ENCODE measurements at regions not wholly inside any gene's neighbourhood (a gene's known extent, or its start where the extent isn't known, plus 50 kb on each side); places are given as distances from the start of the nearest gene placed in this dataset.

DNA sequence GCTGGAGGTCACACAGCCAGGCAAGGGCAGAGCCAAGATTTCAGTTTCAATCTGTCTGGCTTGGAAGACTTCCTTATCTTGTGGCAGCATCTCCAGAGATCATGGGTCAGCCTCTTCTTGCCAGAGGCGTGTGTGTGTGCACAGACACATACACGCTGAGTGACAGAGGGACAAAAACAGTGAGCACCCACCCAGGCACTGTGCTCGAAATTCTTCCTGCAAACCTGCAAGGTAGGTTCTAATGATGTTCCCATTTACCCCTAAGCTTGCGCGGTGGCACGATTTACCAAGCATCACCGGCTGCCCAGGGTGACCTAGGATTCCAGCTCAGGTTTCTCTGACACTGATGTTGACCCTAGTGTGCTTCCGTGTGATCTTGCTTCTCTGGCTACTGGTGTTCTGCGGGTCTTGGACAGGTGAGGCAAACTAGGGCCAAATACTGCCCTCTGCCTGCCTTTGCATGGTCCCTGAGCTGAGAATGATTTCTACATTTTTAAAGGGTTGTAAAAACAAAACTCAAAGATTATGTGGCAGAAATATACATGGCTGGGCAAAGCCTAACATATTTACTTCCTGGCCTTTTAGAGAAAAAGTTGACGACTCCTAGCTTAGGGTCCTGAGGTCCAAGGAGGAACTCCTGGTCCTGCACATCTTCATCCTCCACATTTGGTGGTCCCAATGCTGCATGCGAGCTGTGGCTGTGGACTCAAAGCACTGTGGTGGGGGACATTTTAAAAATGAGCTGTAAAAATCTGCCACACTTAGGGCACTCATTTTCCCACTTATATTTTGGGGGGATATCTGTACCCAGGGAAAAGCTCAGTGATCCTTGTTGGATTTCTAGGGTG is 268.5 kb downstream of the RPS24 start:
- no peak for DNase-seq

DNA sequence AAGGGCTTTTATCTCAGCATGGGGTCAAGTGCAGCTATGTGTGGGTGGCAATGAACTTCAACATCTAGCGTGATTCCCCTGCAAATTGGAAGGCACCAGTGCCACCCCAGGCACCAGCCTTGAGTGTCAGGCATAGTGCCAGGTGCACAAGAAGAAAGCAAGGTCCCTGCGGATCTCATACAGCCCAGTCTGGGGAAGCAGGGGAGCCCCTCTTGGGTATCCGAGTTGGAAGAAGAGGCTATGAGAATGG is 269.0 kb downstream of the RPS24 start:
- no peak for DNase-seq

DNA sequence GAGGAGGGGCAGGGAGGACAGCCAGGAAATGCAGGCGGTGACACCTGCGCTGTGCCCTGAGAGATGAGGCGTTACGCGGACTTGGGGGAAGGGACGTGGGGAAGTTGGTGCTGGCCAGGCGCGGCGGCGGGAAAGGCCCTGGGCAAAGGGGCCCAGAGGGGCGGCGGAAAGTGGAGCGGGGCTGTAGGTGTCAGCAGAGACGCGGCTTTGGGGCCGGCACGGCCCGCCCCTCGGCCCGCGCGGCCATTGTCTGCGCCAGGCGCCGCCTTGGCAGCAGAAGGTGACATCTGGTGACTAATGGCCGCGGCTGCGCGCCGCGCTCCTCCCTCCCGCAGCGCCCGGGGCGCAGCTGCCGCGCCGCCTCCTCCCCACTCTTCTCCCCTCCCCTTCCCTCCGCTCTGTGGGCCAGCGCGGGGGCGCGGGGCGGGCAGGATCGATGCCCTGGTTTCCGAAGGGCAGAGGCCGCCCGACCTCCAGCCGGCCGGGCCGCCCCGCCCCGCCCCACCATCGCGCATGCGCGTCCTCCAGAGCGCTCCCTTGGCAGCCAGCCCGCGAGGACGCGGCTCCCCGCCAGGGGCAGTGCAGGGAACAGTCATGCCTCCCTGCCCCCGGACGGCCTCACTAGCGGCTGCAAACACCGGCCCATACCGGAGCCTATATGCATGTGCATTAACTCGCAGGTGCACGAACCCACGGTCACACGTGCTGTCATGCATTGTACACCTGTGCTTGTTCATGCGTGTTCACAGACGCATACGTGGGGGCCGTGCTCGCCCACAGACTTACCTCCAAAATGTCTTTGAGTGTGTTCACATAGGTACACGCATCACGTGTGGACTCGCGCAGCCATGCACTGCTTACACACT is 269.6 kb downstream of the RPS24 start:
- peak; percentile 81 for DNase-seq

DNA sequence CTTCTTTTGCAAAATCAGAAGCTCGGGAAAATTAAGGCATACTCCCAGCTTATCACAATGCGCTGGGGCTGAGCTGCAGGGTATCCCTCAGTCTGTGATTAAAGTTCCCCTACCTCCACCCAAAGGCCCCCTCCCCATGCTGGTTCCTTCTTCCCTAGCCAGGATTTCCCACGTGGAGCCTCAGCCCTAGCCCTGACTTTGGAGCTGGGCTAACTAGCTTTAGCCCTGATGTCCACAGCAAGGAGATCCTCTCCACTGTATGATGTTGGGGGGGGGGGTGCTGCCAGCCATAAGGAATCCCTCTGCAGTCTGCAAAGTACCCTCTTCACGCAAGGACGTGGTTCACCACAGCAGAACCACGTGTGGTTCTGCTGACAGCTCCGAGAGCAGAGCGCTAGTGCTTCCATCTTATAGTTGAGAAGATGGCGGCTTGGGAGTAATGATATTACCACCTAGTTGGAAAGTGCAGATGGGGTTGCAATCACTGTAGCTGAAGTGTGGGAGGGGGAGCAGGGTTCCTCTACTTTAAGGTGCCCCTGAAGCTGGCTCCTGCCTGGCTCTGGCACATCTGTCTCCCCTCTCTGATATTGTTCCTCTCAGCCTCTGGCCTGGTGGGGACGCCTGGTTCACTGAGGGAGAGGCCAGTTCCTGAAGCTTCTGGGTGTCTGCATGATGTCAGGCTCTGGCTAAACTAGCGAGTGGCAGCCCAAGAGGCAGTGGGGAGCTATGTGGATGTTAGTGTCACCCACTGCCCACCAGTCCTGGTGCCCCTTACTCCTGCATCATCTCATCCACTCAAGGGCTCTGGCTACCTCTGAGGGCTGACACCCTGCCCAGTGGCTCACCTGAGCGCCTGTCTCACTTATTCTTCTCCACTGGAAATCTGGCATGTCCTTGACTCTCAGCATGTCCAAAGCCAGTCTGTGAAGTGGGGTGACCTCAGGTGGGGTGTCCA is 270.7 kb downstream of the RPS24 start:
- DNase-seq = no peak

DNA sequence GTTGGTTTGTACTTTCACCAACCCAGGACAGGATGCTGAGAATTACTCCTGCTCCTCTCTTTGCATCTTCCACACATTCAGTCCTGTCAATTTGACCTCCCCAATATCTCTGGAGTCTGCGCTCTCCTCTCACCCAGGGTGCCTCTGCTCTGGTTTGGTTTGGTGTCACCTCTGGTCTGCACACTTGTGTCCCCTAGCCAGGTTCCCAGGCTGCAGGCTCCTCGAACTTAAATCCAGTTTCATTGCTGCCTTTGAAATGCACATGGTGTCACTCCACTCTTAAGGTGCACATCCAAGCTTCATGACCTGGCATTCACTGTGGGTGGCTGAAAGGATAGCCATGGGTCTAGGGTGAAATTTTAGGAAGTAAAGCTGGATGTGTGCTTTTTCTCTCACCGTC is 271.6 kb downstream of the RPS24 start:
- no peak for DNase-seq

DNA sequence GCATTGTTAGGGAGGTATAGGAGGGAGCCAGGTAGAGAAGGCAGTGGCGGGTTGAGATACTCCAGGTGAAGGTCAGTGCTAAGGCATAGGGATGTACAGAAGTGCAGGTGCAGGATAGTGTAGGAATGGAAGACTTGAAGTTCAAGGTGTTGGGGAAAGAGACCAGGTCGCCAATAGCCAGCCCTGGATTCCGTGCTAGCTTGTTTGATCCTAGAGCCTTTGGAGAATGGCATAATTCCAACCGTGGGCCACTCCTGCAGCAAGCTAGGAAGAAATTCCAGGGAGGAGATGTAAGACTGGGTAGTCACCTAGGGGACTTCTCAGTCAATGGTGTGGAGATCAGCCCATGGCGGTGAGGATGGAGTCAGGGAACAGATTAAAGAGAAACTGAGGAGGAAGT is 272.7 kb downstream of the RPS24 start:
- DNase-seq = no peak

DNA sequence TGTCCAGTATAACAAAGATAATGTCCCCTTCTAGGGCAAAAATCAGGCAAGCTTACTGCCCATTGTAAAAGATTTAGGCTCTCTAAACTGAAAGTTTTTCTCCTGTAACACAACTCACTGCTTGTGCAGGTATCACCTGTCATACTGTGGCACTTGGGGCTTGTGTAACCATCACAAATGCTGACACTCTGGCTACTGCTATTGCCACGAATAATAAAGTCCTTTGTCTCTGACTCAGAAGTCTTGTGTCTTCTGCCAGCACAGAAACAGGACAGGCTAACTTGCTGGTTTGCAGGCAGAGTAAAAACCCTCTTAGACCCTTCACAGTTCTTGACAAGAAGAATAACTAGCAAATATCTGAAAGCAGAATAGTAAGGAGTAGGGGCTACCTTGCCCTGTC is 273.9 kb downstream of the RPS24 start:
- no peak for DNase-seq

DNA sequence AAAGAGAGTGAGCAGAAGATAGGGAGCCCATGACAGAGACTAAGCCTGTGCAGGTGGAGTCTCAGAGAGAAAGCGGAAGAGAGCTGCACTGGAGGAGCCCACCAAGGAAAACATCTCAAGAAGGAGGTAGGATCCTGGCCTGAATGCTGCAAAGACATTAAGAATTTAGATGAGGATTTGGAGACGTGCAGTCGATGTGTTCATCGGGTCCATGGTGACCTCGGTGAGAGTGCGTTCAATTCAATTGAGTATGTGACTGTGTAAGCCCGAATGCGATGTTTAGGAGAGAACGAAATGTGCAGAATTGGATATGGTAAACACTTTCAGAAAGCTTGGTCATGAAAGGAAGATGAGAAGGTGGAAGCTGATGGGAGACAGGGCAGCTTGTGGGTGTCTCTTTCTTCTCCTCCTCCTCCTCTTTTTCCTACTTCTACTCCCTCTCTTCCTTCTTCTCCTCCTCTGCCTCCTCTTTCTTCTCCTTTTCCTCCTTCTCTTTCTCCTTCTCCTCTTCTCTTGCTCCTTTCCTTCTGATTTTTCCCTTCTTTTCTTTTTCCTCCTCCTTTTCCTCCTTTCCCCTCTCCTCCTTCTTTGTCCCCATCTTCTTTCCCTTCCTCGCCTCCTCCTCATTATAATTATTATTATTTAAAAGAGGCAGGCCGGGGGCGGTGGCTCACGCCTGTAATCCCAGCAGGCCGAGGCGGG is 276.0 kb downstream of the RPS24 start:
- DNase-seq = no peak

DNA sequence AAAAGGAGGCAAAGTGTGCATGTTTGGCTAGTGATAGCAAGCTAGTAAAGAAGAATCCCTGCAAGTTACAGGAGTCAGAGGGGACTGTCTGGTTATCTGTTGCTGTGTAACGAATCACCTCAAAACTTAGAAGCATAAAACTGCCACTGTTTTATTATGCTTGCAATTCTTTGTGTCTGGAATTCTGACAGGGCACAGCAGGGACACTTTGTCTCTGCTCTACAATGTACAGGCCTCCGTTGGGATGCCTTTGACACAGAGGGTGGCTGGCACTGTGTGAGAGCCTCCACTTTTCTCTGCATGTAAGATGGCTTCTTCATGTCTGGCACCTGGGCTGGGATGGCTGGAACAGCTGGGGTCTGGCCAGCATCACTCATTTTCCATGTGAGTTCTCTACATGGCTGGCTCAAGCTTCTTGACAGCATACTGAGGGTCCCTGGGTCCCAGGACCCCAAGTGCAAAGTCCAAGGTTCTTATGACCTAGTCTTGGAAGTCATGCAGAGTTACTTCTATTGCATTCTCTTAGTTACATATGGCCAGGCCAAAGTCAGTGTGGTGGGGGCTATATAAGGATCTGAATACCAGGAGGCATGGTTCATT is 276.9 kb downstream of the RPS24 start:
- DNase-seq = no peak

DNA sequence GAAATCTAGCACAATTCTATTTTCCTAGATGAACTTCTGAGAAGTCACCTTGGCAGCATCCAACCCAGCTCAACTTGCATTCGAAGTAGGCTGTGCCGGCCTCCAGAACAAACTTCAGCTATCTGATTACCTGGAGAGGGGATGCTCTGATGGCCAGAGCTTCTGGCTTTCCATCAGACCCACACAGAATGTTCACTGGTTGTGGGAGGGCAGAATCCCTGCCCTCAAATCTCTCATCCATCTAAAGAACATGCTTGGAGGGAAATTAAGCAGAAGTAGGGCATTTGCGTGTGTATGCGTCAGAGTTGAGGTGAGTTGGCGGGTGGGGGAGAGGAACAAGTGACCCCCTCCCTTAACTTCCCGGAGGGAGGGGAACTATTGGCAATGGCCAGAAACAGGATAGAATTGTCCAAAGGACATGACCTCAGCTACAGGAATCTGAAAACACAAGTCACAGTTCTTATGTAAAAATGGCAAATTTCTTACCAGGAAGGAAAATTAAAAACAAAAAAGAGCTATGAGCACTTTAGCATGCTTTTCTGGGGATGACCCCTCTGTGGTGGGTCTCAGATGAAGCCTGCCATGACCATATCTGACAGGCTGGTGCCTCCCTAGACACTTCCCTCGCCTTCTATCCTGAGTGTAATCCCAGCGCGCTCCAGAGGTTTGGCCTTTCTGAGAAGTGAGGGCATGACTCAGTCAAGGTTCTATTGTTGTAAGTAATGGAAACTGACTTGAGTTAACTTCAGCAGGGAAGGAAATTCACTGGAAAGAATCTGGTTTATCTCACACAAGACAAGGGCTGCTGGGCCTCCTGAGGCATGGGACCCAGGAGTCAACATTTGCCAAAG is 278.8 kb downstream of the RPS24 start:
- DNase-seq = no peak

DNA sequence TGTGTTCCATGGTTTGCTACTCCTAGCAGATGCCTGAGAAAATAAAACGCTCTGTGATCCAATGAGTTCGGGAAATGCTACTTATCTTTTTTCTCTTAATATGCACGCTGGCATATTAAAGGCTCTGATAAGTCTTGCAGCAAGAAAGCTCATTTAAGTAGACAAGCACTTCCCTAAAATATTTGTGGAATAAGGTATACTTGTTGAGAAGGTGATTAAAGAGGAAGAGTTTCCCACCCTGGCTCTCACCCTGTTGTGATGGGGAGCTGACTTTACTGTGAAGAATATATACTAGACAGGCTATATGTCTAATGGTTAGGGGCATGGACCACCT is 279.4 kb downstream of the RPS24 start:
- DNase-seq = no peak

DNA sequence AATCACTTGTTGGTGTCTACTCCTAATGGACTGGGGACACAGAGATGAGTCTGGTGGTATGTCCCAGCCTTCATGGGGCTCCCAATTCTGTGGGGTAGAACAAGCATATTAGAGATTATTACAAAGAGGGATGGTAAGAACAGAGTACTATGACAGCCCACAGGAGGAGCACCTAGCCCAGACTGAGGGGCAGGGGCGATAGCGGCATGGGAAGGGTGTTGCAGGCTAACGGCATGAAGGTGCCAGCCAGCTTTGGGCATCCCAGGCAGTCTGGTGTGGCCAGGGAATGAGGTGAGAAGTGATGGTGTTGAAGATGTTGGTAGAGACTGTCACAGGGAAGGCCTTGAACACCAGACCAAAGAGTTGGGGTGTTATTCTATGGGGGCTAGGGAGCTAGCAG is 280.0 kb downstream of the RPS24 start:
- no peak for DNase-seq

DNA sequence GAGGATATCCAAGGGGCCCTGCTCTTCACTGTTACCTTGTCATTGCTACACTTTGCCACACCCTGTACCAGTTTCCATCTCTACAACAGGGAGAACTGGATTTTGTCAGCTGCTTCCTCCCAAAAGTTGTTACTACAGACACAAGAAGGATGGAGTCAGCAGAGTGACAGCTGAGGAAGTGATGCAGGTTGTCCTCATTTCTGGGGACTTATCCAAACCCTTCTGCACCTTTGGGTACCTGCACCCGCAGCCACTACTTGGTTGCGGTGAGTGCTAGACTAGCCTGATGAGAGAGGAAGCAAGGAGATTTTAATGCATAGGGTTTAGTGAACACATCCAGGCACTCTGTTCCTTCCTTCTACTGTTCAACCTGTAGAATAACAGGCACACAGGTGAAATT is 281.0 kb downstream of the RPS24 start:
- DNase-seq = no peak

DNA sequence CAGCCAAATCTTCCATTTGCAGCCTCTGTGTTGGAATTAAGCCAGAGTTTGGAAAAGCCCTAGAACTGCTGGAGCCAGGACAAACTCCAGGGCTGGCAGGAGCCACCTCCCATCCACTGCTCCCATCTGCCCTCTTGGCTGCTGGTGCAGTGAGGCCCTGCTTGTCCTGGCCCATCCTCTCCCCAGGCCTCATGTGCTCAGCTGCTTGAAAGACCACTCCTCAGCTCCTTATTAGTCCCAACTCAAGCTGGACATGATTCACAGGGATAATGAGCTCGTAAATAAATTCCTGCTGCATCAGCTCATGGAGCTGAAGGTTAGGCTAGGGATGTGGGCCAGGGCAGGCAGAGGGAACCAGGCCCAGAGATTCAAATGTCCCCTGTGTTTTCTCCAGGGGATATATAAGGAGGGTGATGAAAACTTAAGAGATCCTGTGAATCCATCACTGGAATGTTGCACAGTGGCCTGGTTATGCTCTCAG is 282.8 kb downstream of the RPS24 start:
- DNase-seq = no peak

DNA sequence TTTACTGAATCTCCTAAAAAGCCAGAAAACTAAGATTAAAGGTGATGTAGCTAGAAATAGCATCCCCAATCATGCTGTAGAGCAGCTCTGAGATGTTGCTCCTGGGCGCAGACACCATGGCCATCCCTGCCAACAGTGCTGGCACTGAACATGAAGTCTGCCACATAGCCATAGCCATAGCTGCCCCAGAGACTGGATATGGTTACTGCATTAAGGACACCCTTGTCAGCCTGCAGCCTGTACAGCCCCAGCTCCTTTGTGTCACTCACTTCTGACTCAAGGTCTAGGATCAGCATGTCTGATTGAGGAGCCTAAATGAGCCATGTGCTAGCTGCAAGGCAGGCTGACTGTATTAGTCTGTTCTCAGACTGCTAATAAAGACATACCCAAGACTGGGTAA is 284.6 kb downstream of the RPS24 start:
- DNase-seq = no peak

DNA sequence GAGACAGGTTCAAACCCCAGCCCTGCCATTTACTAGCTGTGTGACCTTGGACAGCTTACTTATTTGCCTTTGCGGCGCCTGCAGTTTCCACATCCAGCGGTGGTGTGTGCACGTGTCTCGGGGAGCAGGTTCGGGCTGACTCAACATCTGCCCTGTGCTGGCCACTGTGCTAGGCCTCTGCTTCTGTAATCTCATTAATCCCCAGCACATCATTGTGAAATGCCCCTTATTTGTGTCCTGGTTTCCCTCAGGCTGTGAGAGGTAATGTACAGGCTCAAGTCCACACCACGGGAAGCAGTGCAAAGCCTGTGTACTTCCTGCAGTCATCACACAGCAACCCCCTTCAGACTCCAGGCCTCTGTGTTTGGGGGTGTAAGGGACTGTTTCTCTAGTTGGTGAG is 285.7 kb downstream of the RPS24 start:
- no peak for DNase-seq

DNA sequence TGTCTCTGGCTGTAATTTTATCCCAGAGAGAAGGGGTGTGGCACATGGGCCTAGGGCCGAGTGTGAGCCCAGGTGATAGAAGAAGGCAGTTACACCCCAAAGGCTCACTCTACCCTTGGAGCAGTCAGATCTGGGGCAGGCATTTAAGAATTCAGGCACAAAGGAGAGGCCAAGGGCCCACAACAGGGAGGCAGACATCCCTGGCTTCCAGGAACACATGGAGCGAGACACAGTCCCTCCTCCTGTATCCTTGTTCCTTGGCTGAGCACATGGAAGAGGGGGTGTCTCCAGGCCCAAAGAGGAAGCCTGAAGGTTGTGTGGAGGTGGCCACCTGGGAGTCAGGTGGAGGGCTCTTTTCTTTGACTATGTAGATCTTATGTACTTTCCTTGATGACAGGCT is 286.2 kb downstream of the RPS24 start:
- no peak for DNase-seq

DNA sequence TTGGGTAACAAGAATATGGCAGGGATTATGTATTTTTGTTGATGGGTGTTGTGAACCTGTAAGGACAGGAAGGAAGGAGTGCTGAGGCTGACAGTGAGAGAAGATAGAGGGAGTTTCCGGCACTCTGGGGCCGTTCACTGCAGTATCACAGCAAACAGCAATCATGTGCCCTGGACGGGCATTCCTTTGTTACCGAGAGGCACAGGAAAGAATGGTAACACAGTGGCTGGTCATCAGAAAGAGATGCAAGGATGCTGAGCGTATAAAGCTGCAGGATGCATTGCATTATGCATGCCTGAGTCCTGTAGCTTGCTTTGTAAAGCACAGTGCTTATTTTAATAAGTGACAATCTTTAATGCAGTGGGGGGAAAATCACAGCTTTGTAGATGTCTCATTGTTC is 286.8 kb downstream of the RPS24 start:
- DNase-seq = no peak

DNA sequence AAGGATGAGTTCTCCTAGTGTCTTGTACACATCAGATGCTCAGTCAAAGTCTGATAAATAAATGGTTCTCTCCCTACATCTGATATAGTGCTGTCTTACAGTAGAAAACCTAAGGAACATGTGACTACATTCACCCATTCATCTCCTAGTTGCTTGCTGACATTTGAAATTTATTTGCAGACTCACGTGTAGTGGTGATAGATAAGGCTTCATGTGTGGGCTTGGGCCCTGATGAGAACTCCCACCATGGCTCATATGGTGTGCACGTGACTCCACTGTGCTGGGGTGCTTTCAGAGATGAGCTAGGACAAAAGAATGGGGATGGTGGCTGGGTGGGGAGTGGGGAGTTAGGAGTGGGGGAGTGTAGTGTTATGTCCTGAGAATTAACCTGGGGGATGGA is 287.3 kb downstream of the RPS24 start:
- DNase-seq = no peak

DNA sequence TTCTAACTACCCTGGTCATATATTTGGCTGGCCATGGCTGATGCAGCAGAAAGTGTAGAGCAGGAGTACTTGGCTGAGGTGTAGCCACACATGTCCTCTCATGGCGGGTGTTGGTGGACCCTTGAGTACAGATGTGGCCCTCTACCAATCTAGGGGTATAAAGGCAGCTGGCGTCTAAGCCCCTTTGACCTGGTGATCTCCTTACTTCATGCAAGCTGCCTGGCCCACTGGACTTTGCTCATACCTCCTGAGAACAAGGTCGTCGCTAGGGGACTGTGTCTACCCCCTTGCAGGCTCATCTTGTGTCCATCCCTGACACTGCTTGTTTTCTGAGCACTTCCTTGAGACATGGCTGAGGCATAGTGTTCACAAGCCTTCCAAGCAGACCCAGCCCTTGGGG is 287.8 kb downstream of the RPS24 start:
- DNase-seq = no peak

DNA sequence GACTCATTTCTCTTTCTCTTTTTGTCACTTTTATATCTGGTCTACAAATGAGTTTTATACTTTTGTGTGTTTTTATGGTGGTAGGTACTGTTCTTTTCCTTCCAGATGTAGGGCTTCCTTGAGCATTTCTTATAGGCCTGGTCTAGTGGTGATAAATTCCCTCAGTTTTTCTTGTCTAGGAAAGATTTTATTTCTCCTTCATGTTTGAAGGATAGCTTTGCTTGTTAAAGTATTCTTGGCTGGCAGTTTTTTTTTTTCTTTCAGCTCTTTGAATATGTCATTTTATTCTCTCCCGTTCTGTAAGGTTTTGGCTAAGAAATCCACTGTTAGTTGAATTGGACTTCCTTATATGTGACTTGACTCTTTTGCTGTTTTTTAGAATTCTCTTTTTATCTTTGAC is 292.7 kb downstream of the RPS24 start:
- DNase-seq = no peak

Data from NCI-H1105 (cell line).